SK-N-SH (cell line): ENCODE measurements at regions not wholly inside any gene's neighbourhood (a gene's known extent, or its start where the extent isn't known, plus 50 kb on each side); places are given as distances from the start of the nearest gene placed in this dataset.

Experiments used
- CTCF ChIA-PET: fragments of 300-600, 350-600 bp; formaldehyde crosslinking; extraction: SDS; loops from one replicate; lab custom pipeline; 2021; lab: Yijun Ruan, JAX
- POLR2A ChIA-PET: fragments of 350-600 bp; sonication (Branson Sonifier 250); formaldehyde crosslinking; extraction: SDS; loops from one replicate; lab custom pipeline; 2020; ENCODE audit warnings: antibody characterized with exemption, inconsistent platforms; lab: Yijun Ruan, JAX
- DNase-seq: peaks from one replicate; pipeline ENCODE4 v3.0.0; 2012
- H2AFZ ChIP-seq: fragments of 200-600 bp; sonication (generic); 2 replicates; pipeline ENCODE4 v1.8.1; 2016; ENCODE audit warnings: antibody characterized with exemption, mild to moderate bottlenecking, low read depth
- H3F3A ChIP-seq: fragments of 200-600 bp; sonication (generic); replicated peaks from 2 replicates; pipeline ENCODE3; 2016; ENCODE audit warnings: antibody characterized with exemption, mild to moderate bottlenecking; ENCODE audit not compliant: insufficient read depth
- H3K27ac ChIP-seq, 2 experiments: fragments of 200-500 bp in 1 of 2; fragments of 200-600 bp in 1 of 2; sonication (Bioruptor generic) in 1 of 2; sonication (generic), shearing (Covaris generic) in 1 of 2; 2 replicates each; pipeline versions ENCODE4 v1.5.1 to v1.6.1; 2014 to 2016; ENCODE audit warnings: low read depth in 2 of 2, inconsistent platforms in 1 of 2, low read length in 1 of 2, mild to moderate bottlenecking in 1 of 2, mixed read lengths in 1 of 2
- H3K27me3 ChIP-seq: fragments of 200-600 bp; sonication (generic), shearing (Covaris generic); 2 replicates; pipeline ENCODE4 v1.6.1; 2016; ENCODE audit warnings: mixed run types; ENCODE audit not compliant: insufficient read depth
- H3K36me3 ChIP-seq, 2 experiments: fragments of 200-500 bp in 1 of 2; fragments of 200-600 bp in 1 of 2; sonication (Bioruptor generic) in 1 of 2; sonication (generic) in 1 of 2; replicated peaks in 1 of 2; 2 replicates each; pipeline versions ENCODE3 to v1.5.1; 2014 to 2016; ENCODE audit warnings: low read length in 1 of 2, mild to moderate bottlenecking in 1 of 2; ENCODE audit not compliant: insufficient read depth in 2 of 2, control insufficient read depth in 1 of 2
- H3K4me1 ChIP-seq, 2 experiments: fragments of 200-500 bp in 1 of 2; fragments of 200-600 bp in 1 of 2; sonication (Bioruptor generic) in 1 of 2; sonication (generic), shearing (Covaris generic) in 1 of 2; 2 replicates each; pipeline versions ENCODE4 v1.5.1 to v1.6.1; 2014 to 2016; ENCODE audit warnings: low read depth in 1 of 2, low read length in 1 of 2, mixed run types in 1 of 2; ENCODE audit not compliant: insufficient read depth in 2 of 2, control insufficient read depth in 1 of 2
- H3K4me2 ChIP-seq: fragments of 200-600 bp; sonication (generic), shearing (Covaris generic); 2 replicates; pipeline ENCODE4 v1.6.1; 2017; ENCODE audit warnings: mixed run types
- H3K4me3 ChIP-seq, 2 experiments: fragments of 200-500 bp in 1 of 2; fragments of 200-600 bp in 1 of 2; sonication (Bioruptor generic) in 1 of 2; sonication (generic), shearing (Covaris generic) in 1 of 2; 2 replicates each; pipeline versions ENCODE4 v1.5.1 to v1.8.1; 2014 to 2016; ENCODE audit warnings: low read depth in 2 of 2, inconsistent platforms in 1 of 2, low read length in 1 of 2, mild to moderate bottlenecking in 1 of 2, mixed read lengths in 1 of 2, moderate library complexity in 1 of 2
- H3K79me2 ChIP-seq: fragments of 200-600 bp; sonication (generic); 2 replicates; pipeline ENCODE4 v1.8.1; 2017; ENCODE audit warnings: mild to moderate bottlenecking; ENCODE audit not compliant: insufficient read depth
- H3K9ac ChIP-seq: fragments of 200-600 bp; sonication (generic); 2 replicates; pipeline ENCODE4 v1.6.1; 2017; ENCODE audit warnings: mixed run types
- H3K9me2 ChIP-seq: fragments of 200-600 bp; sonication (generic); 2 replicates; pipeline ENCODE4 v1.6.1; 2017; ENCODE audit warnings: mixed run types
- H3K9me3 ChIP-seq: fragments of 200-600 bp; sonication (generic); 2 replicates; pipeline ENCODE4 v1.6.1; 2017; ENCODE audit warnings: mixed run types, mild to moderate bottlenecking, moderate library complexity
- H4K20me1 ChIP-seq: fragments of 200-600 bp; sonication (generic); 2 replicates; pipeline ENCODE4 v1.6.1; 2017; ENCODE audit warnings: mild to moderate bottlenecking, mixed run types; ENCODE audit not compliant: insufficient read depth
- EP300 ChIP-seq, 2 experiments: IDR thresholded peaks; 2 replicates each; pipeline versions ENCODE4 v1.4.0 to v1.6.1; 2012; ENCODE audit warnings: borderline replicate concordance in 1 of 2, low read depth in 1 of 2, low read length in 1 of 2
- FOXJ3 ChIP-seq: sonication (generic); formaldehyde crosslinking; IDR thresholded peaks from 2 replicates; pipeline ENCODE4 v1.5.1; 2020; ENCODE audit warnings: mild to moderate bottlenecking, missing genetic modification reagents
- FOXM1 ChIP-seq: IDR thresholded peaks from 2 replicates; pipeline ENCODE4 v1.4.0; 2012; ENCODE audit warnings: low read depth, mild to moderate bottlenecking
- GABPA ChIP-seq: IDR thresholded peaks from 2 replicates; pipeline ENCODE4 v1.4.0; 2012; ENCODE audit warnings: low read depth, mild to moderate bottlenecking
- GATA2 ChIP-seq: sonication (generic); formaldehyde crosslinking; IDR thresholded peaks from 2 replicates; pipeline ENCODE4 v1.5.0; 2020; ENCODE audit warnings: mild to moderate bottlenecking, missing genetic modification reagents
- JUND ChIP-seq: IDR thresholded peaks from 2 replicates; pipeline ENCODE4 v1.4.0; 2012
- MEF2A ChIP-seq: IDR thresholded peaks from 2 replicates; pipeline ENCODE4 v1.4.0; 2012; ENCODE audit warnings: low read depth, borderline replicate concordance
- MXI1 ChIP-seq: IDR thresholded peaks from 2 replicates; pipeline ENCODE4 v1.6.1; 2012; ENCODE audit warnings: mild to moderate bottlenecking, low read depth, low read length, improper control_type of control experiment
- POLR2AphosphoS5 ChIP-seq: IDR thresholded peaks from 2 replicates; pipeline ENCODE4 v1.6.1; 2012; ENCODE audit warnings: low read depth, low read length
- RFX5 ChIP-seq: IDR thresholded peaks from 2 replicates; pipeline ENCODE4 v1.6.1; 2012; ENCODE audit warnings: mild to moderate bottlenecking, improper control_type of control experiment, low read length
- SIN3A ChIP-seq: IDR thresholded peaks from 2 replicates; pipeline ENCODE4 v1.6.1; 2012; ENCODE audit warnings: low read depth, mild to moderate bottlenecking, low read length, moderate library complexity, borderline replicate concordance
- SMC3 ChIP-seq: IDR thresholded peaks from 2 replicates; pipeline ENCODE4 v1.6.1; 2012; ENCODE audit warnings: low read depth, low read length, improper control_type of control experiment
- TAF1 ChIP-seq: IDR thresholded peaks from 2 replicates; pipeline ENCODE4 v1.6.1; 2012; ENCODE audit warnings: low read depth, mild to moderate bottlenecking, low read length, moderate library complexity, borderline replicate concordance
- TEAD4 ChIP-seq: IDR thresholded peaks from 2 replicates; pipeline ENCODE4 v1.4.0; 2012; ENCODE audit warnings: mild to moderate bottlenecking, borderline replicate concordance; ENCODE audit not compliant: insufficient read depth
- WGBS: methylation state at CpG from one replicate; pipeline ENCODE4 v1.1.6; 2017; ENCODE audit warnings: low lambda C conversion rate; 5-methylcytosine and 5-hydroxymethylcytosine counted together
- TF ChIP-seq, protein P1 (sequence below): IDR thresholded peaks from 2 replicates; pipeline ENCODE4 v1.6.1; 2012; ENCODE audit warnings: mild to moderate bottlenecking, low read depth, low read length, moderate library complexity
- TF ChIP-seq, protein P2 (sequence below): IDR thresholded peaks from 2 replicates; pipeline ENCODE4; 2012

DNA sequence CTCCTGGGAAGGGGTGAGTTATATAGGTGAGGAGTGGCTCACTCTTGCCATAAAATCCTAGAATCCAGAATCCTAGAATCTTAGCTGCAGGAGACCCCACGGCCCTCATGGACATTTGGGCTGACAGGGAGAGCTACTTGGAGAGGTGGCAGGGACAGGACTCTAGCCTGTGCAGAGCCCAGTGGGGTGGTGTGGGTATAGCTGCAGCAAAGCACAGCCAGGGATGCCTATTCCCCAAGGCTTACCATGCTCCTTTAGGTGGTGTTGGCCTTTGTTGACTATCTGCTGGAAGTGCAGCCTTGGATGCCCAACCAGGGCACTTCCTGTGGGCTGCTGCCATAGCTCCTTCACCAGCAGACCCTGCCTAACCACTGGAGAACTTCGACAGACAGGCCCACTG is 70.0 kb upstream of the PTPN3 start:
- Histone ChIP-seq H3K27me3 (peaks cover 18% of the 10 kb centered on the region; the same call in 1 of the 2 replicates), H3K4me2 (no peak overlapping the region), H3K79me2 (no peaks in the 10 kb centered on the region), H3K9me2 (no peaks in the 10 kb centered on the region), H3K4me1 (no peaks in the 10 kb centered on the region), H3F3A (no peaks in the 10 kb centered on the region), H4K20me1 (no peaks in the 10 kb centered on the region), H3K9me3 (no peaks in the 10 kb centered on the region; the same call in none of the 2 replicates), H3K27ac (no peak overlapping the region), H3K4me3 (no peak overlapping the region), H2AFZ (no peak overlapping the region), H3K9ac (no peak overlapping the region), H3K36me3 (no peaks in the 10 kb centered on the region)
- WGBS, result 0% methylated on average over 2 of the region's 2 CpGs
- CTCF ChIA-PET, result interaction anchor here (1.2 kb wide), 2 partner anchors 128 to 250 kb away, joined by 3 to 5 read pairs; no protein-coding TSS in a partner anchor
- TF ChIP-seq GATA2 (CRISPR knock-in tag) (no peak), TAF1 (no peak), JUND (no peak)
- POLR2A ChIA-PET, result no interaction called here
- no peak for DNase-seq

DNA sequence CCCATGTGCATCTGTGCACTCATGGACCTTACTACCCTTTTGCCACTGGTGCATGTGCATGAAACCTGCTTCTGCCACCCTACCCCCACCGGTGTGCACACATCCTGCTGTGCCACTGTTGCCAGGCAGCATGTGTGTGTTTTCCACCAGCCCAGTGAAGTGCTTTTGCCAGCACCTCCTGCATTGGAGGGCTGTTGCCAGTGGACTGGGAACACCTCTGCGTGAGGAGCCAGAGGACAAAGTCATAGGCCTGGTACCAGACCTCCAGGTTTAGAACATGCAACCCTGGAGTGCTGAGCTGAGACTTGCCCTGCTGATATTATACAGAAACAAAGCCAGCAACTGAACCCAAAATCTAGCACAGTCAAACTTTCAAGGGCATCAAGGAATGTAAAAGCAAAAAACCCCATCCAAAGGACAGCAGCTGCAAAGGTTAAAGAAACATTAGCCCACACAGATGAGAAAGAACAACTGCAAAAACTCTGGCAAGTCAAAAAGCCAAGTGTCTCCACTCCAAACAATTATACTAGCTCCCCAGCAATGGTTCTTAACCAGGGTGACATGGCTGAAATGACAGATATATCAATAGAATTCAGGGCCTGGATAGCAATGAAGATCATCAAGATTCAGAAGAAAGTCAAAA is 70.6 kb upstream of the PTPN3 start:
- H3K9ac ChIP-seq, result no peak overlapping the region
- no peak for DNase-seq
- no peaks in the 10 kb centered on the region for H3F3A ChIP-seq
- TF ChIP-seq MEF2A (no peak), EP300 (IDR thresholded peaks at IDR 0.05; ENCODE audit: borderline replicate concordance in 1 of 2, low read depth in 1 of 2, low read length in 1 of 2) (no peak), TEAD4 (no peak), POLR2AphosphoS5 (no peak), FOXJ3 (CRISPR knock-in tag) (no peak), MXI1 (no peak), TAF1 (no peak), SIN3A (no peak), GABPA (no peak), GATA2 (CRISPR knock-in tag) (no peak), RFX5 (no peak), FOXM1 (no peak), SMC3 (no peak)
- TF ChIP-seq, protein P1, sequence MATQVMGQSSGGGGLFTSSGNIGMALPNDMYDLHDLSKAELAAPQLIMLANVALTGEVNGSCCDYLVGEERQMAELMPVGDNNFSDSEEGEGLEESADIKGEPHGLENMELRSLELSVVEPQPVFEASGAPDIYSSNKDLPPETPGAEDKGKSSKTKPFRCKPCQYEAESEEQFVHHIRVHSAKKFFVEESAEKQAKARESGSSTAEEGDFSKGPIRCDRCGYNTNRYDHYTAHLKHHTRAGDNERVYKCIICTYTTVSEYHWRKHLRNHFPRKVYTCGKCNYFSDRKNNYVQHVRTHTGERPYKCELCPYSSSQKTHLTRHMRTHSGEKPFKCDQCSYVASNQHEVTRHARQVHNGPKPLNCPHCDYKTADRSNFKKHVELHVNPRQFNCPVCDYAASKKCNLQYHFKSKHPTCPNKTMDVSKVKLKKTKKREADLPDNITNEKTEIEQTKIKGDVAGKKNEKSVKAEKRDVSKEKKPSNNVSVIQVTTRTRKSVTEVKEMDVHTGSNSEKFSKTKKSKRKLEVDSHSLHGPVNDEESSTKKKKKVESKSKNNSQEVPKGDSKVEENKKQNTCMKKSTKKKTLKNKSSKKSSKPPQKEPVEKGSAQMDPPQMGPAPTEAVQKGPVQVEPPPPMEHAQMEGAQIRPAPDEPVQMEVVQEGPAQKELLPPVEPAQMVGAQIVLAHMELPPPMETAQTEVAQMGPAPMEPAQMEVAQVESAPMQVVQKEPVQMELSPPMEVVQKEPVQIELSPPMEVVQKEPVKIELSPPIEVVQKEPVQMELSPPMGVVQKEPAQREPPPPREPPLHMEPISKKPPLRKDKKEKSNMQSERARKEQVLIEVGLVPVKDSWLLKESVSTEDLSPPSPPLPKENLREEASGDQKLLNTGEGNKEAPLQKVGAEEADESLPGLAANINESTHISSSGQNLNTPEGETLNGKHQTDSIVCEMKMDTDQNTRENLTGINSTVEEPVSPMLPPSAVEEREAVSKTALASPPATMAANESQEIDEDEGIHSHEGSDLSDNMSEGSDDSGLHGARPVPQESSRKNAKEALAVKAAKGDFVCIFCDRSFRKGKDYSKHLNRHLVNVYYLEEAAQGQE, result no peak
- TF ChIP-seq, protein P2, sequence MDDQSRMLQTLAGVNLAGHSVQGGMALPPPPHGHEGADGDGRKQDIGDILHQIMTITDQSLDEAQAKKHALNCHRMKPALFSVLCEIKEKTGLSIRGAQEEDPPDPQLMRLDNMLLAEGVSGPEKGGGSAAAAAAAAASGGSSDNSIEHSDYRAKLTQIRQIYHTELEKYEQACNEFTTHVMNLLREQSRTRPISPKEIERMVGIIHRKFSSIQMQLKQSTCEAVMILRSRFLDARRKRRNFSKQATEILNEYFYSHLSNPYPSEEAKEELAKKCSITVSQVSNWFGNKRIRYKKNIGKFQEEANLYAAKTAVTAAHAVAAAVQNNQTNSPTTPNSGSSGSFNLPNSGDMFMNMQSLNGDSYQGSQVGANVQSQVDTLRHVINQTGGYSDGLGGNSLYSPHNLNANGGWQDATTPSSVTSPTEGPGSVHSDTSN, result no peak
- no peaks in the 10 kb centered on the region for H3K36me3 ChIP-seq
- H3K79me2 ChIP-seq, result no peaks in the 10 kb centered on the region
- CTCF ChIA-PET, result interaction anchor here (1.2 kb wide), 3 partner anchors 128 to 334 kb away, joined by 3 to 5 read pairs (median 3); no protein-coding TSS in a partner anchor
- no peak overlapping the region for H3K4me2 ChIP-seq
- POLR2A ChIA-PET, result no interaction called here
- H3K9me2 ChIP-seq, result no peaks in the 10 kb centered on the region
- H3K27ac ChIP-seq, result no peak overlapping the region
- no peaks in the 10 kb centered on the region for H4K20me1 ChIP-seq
- H2AFZ ChIP-seq, result no peak overlapping the region
- H3K27me3 ChIP-seq, result peaks cover 18% of the 10 kb centered on the region; the same call in 1 of the 2 replicates
- no peak overlapping the region for H3K4me3 ChIP-seq
- H3K4me1 ChIP-seq, result no peaks in the 10 kb centered on the region
- H3K9me3 ChIP-seq, result no peaks in the 10 kb centered on the region; the same call in none of the 2 replicates
- 0% methylated on average over 2 of the region's 2 CpGs for WGBS
